H9 (cell line): ENCODE measurements at regions not wholly inside any gene's neighbourhood (a gene's known extent, or its start where the extent isn't known, plus 50 kb on each side); places are given as distances from the start of the nearest gene placed in this dataset.

Experiments
- DNase-seq: peaks from one replicate; pipeline ENCODE4 v3.0.0-alpha.2; 2017
- H2AFZ ChIP-seq: one replicate; pipeline ENCODE4 v1.6.1; 2013; ENCODE audit warnings: mild to moderate bottlenecking, low read length, control low read depth, moderate library complexity
- H2AK5ac ChIP-seq: 2 replicates; pipeline ENCODE4 v1.6.1; 2013; ENCODE audit warnings: low read length, control low read depth, mixed read lengths; ENCODE audit not compliant: insufficient read length
- H2BK120ac ChIP-seq: one replicate; pipeline ENCODE4 v1.6.1; 2013; ENCODE audit warnings: low read depth, mild to moderate bottlenecking, low read length, control low read depth, inconsistent platforms; ENCODE audit not compliant: poor library complexity, severe bottlenecking
- H2BK12ac ChIP-seq: 2 replicates; pipeline ENCODE4 v1.6.1; 2013; ENCODE audit warnings: low read length, control low read depth, mixed read lengths, low read depth; ENCODE audit not compliant: insufficient read length
- H2BK15ac ChIP-seq: 2 replicates; pipeline ENCODE4 v1.6.1; 2013; ENCODE audit warnings: low read depth, low read length, control low read depth
- H2BK20ac ChIP-seq: one replicate; pipeline ENCODE4 v1.6.1; 2013; ENCODE audit warnings: low read depth, mild to moderate bottlenecking, low read length, control low read depth, inconsistent platforms; ENCODE audit not compliant: poor library complexity, severe bottlenecking
- H2BK5ac ChIP-seq: 2 replicates; pipeline ENCODE4 v1.6.1; 2013; ENCODE audit warnings: low read length, control low read depth, mixed read lengths; ENCODE audit not compliant: insufficient read length
- H3K14ac ChIP-seq: 2 replicates; pipeline ENCODE4 v1.6.1; 2013; ENCODE audit warnings: low read length, control low read depth; ENCODE audit not compliant: insufficient read depth
- H3K18ac ChIP-seq: 2 replicates; pipeline ENCODE4 v1.6.1; 2013; ENCODE audit warnings: low read depth, mild to moderate bottlenecking, mixed read lengths, low read length, control low read depth; ENCODE audit not compliant: insufficient read length
- H3K23ac ChIP-seq: 2 replicates; pipeline ENCODE4 v1.6.1; 2013; ENCODE audit warnings: low read length, control low read depth, mixed read lengths, low read depth; ENCODE audit not compliant: insufficient read length
- H3K23me2 ChIP-seq: 2 replicates; pipeline ENCODE4 v1.6.1; 2013; ENCODE audit warnings: low read depth, mild to moderate bottlenecking, mixed read lengths, low read length, control low read depth; ENCODE audit not compliant: insufficient read length, poor library complexity, severe bottlenecking
- H3K27ac ChIP-seq: 2 replicates; pipeline ENCODE4 v1.5.1; 2013; ENCODE audit warnings: low read length, control low read depth, mixed read lengths, low read depth; ENCODE audit not compliant: insufficient read length
- H3K27me3 ChIP-seq: 2 replicates; pipeline ENCODE4 v1.6.1; 2013; ENCODE audit warnings: low read length, control low read depth, inconsistent platforms; ENCODE audit not compliant: insufficient read depth
- H3K4ac ChIP-seq: 2 replicates; pipeline ENCODE4 v1.6.1; 2013; ENCODE audit warnings: low read depth, mild to moderate bottlenecking, control low read depth, inconsistent platforms, low read length, moderate library complexity
- H3K4me1 ChIP-seq: 2 replicates; pipeline ENCODE4 v1.6.1; 2013; ENCODE audit warnings: low read length, control low read depth, inconsistent platforms; ENCODE audit not compliant: insufficient read depth
- H3K4me2 ChIP-seq: 2 replicates; pipeline ENCODE4 v1.6.1; 2013; ENCODE audit warnings: low read length, control low read depth, mixed read lengths; ENCODE audit not compliant: insufficient read length, insufficient read depth
- H3K56ac ChIP-seq: 2 replicates; pipeline ENCODE4 v1.6.1; 2013; ENCODE audit warnings: low read depth, mild to moderate bottlenecking, mixed read lengths, low read length, control low read depth; ENCODE audit not compliant: insufficient read length
- H3K79me1 ChIP-seq: 2 replicates; pipeline ENCODE4 v1.6.1; 2013; ENCODE audit warnings: low read depth, mild to moderate bottlenecking, moderate library complexity, low read length, control low read depth, inconsistent platforms; ENCODE audit not compliant: insufficient read depth, poor library complexity, severe bottlenecking
- H3K79me2 ChIP-seq: 2 replicates; pipeline ENCODE4 v1.6.1; 2013; ENCODE audit warnings: low read length, control low read depth, inconsistent platforms; ENCODE audit not compliant: insufficient read depth
- H3K9ac ChIP-seq: 2 replicates; pipeline ENCODE4 v1.6.1; 2013; ENCODE audit warnings: low read length, control low read depth, mixed read lengths; ENCODE audit not compliant: insufficient read length; ENCODE audit errors: extremely low read depth
- H3K9me3 ChIP-seq: one replicate; pipeline ENCODE4 v1.6.1; 2013; ENCODE audit warnings: low read depth, low read length, inconsistent platforms; ENCODE audit not compliant: control insufficient read depth
- H3T11ph ChIP-seq: one replicate; pipeline ENCODE4 v1.6.1; 2013; ENCODE audit warnings: mild to moderate bottlenecking, low read length, control low read depth, inconsistent platforms
- H4K20me1 ChIP-seq: one replicate; pipeline ENCODE4 v1.6.1; 2013; ENCODE audit not compliant: control insufficient read depth, insufficient read length, insufficient read depth
- H4K5ac ChIP-seq: 2 replicates; pipeline ENCODE4 v1.6.1; 2013; ENCODE audit warnings: low read depth, mild to moderate bottlenecking, mixed read lengths, low read length, control low read depth; ENCODE audit not compliant: insufficient read length
- H4K8ac ChIP-seq: replicated peaks from 2 replicates; pipeline ENCODE4 v1.6.1; 2013; ENCODE audit warnings: low read length, control low read depth, mixed read lengths, low read depth; ENCODE audit not compliant: insufficient read length
- H4K91ac ChIP-seq: 2 replicates; pipeline ENCODE4 v1.6.1; 2013; ENCODE audit warnings: low read depth, mild to moderate bottlenecking, moderate library complexity, mixed read lengths, low read length, control low read depth; ENCODE audit not compliant: insufficient read length
- H3K27ac Mint-ChIP-seq, 3 experiments: 2 replicates in 2 of 3; 3 replicates in 1 of 3; pipeline ENCODE4 v1.8.0; 2020 to 2021; ENCODE audit warnings: mixed read lengths in 3 of 3, mild to moderate bottlenecking in 1 of 3, moderate library complexity in 1 of 3
- H3K27me3 Mint-ChIP-seq: 2 replicates; pipeline ENCODE4 v1.8.0; 2021; ENCODE audit warnings: low read depth, mild to moderate bottlenecking, moderate library complexity, mixed read lengths
- H3K36me3 Mint-ChIP-seq, 3 experiments: 2 replicates in 2 of 3; 3 replicates in 1 of 3; pipeline ENCODE4 v1.8.0; 2020 to 2021; ENCODE audit warnings: low read depth in 3 of 3, mixed read lengths in 3 of 3; ENCODE audit not compliant: insufficient read depth in 1 of 3
- H3K4me1 Mint-ChIP-seq, 2 experiments: 2 replicates each; pipeline ENCODE4 v1.8.0; 2020; ENCODE audit warnings: mixed read lengths in 2 of 2
- H3K4me3 Mint-ChIP-seq, 2 experiments: 2 replicates in 1 of 2; 3 replicates in 1 of 2; pipeline ENCODE4 v1.8.0; 2020 to 2021; ENCODE audit warnings: mild to moderate bottlenecking in 2 of 2, mixed read lengths in 2 of 2, moderate library complexity in 1 of 2
- H3K9me3 Mint-ChIP-seq, 2 experiments: 2 replicates in 1 of 2; 3 replicates in 1 of 2; pipeline ENCODE4 v1.8.0; 2020; ENCODE audit warnings: mild to moderate bottlenecking in 2 of 2, mixed read lengths in 2 of 2, moderate library complexity in 1 of 2
- WGBS: extraction: QIAGEN DNeasy Blood & Tissue Kit; methylation state at CpG from one replicate; pipeline ENCODE4 v1.1.7; 2013; ENCODE audit warnings: missing lambda C conversion rate, low lambda C conversion rate, mixed read lengths; ENCODE audit not compliant: insufficient read length; ENCODE audit errors: extremely low coverage; 5-methylcytosine and 5-hydroxymethylcytosine counted together
- TF ChIP-seq, protein P1 (sequence below): fragments of 200-600 bp; sonication (generic); conservative IDR thresholded peaks from 3 replicates; pipeline ENCODE4 v1.8.0; 2021; ENCODE audit warnings: antibody characterized with exemption, mild to moderate bottlenecking

DNA sequence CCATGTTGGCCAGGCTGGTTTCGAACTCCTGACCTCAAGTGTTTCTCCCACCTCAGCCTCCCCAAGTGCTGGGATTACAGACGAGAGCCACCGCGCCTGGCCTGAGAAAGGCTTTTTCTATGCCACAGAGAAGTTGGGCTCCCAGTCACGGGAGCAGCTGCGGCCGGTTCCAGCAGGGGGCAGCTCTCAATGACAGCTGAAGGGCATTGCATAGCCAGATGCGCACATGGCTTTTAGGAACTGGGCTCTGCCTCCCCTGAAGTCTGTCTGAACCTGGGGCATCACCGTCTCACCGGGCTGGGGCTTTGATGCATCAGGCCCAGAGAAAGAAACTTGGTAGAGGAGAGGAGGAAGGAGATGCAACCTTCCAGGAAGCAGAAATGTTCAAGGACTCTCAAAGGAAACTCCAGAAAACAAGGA, 84.2 kb upstream of the LAPTM4A start:
- H3K23ac ChIP-seq = no peak overlapping the region
- peak; percentile 85 for DNase-seq
- Mint-ChIP-seq H3K36me3 (no peaks in the 10 kb centered on the region), H3K4me1 (peaks cover 20 to 42% of the 10 kb centered on the region in 2 experiments), H3K4me3 (no peak overlapping the region), H3K27ac (0 out of 7 replicates have a peak overlapping the region, but pooled peaks of 1 of the 3 experiments have one; percentile 65), H3K9me3 (no peaks in the 10 kb centered on the region), H3K27me3 (peaks cover 6% of the 10 kb centered on the region)
- no peak overlapping the region for H2AFZ ChIP-seq
- H4K8ac ChIP-seq = no peak overlapping the region
- no peaks in the 10 kb centered on the region for H3K4me1 ChIP-seq
- no peak overlapping the region for H3K18ac ChIP-seq
- H3K56ac ChIP-seq = no peak overlapping the region
- H2BK20ac ChIP-seq = no peak overlapping the region
- H2BK120ac ChIP-seq = no peak overlapping the region
- TF ChIP-seq, protein P1, sequence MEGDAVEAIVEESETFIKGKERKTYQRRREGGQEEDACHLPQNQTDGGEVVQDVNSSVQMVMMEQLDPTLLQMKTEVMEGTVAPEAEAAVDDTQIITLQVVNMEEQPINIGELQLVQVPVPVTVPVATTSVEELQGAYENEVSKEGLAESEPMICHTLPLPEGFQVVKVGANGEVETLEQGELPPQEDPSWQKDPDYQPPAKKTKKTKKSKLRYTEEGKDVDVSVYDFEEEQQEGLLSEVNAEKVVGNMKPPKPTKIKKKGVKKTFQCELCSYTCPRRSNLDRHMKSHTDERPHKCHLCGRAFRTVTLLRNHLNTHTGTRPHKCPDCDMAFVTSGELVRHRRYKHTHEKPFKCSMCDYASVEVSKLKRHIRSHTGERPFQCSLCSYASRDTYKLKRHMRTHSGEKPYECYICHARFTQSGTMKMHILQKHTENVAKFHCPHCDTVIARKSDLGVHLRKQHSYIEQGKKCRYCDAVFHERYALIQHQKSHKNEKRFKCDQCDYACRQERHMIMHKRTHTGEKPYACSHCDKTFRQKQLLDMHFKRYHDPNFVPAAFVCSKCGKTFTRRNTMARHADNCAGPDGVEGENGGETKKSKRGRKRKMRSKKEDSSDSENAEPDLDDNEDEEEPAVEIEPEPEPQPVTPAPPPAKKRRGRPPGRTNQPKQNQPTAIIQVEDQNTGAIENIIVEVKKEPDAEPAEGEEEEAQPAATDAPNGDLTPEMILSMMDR = peak; percentile 85
- no peaks in the 10 kb centered on the region for H3K27me3 ChIP-seq
- no peaks in the 10 kb centered on the region for H3K79me1 ChIP-seq
- H3K27ac ChIP-seq = no peak overlapping the region
- H4K5ac ChIP-seq = no peak overlapping the region
- no peak overlapping the region for H2BK15ac ChIP-seq
- H3K14ac ChIP-seq = no peak overlapping the region
- no peak overlapping the region for H4K91ac ChIP-seq
- no peak overlapping the region for H3K4ac ChIP-seq
- H2BK5ac ChIP-seq = no peak overlapping the region
- H3K4me2 ChIP-seq = no peak overlapping the region
- H2BK12ac ChIP-seq = no peak overlapping the region
- WGBS = no CpG with 5 or more reads among the region's 10 CpGs
- no peak overlapping the region for H2AK5ac ChIP-seq
- H3K9me3 ChIP-seq = no peaks in the 10 kb centered on the region
- H3K9ac ChIP-seq = no peak overlapping the region
- H3K23me2 ChIP-seq = no peaks in the 10 kb centered on the region
- H3K79me2 ChIP-seq = no peaks in the 10 kb centered on the region
- no peak overlapping the region for H3T11ph ChIP-seq
- H4K20me1 ChIP-seq = no peaks in the 10 kb centered on the region
